Prostate gland (tissue), 2 donors: ENCODE measurements at regions not wholly inside any gene's neighbourhood (a gene's known extent, or its start where the extent isn't known, plus 50 kb on each side); places are given as distances from the start of the nearest gene placed in this dataset.

Source experiments
- POLR2A ChIP-seq: fragments of 450-650 bp; IDR thresholded peaks from one replicate; pipeline ENCODE4 v1.6.1; 2016; ENCODE audit warnings: antibody characterized with exemption, mild to moderate bottlenecking
- POLR2AphosphoS5 ChIP-seq: sonication (generic); formaldehyde crosslinking; IDR thresholded peaks from one replicate; pipeline ENCODE4 v1.6.1; 2017; ENCODE audit warnings: antibody characterized with exemption
- TF ChIP-seq, protein P1 (sequence below), 4 experiments: fragments of 200-600 bp in 2 of 4; fragments of 450-650 bp in 2 of 4; sonication (generic) in 2 of 4; IDR thresholded peaks; 1 replicate in 3 of 4; 2 replicates in 1 of 4; pipeline ENCODE4 v1.5.1; 2016 to 2019; ENCODE audit warnings: antibody characterized with exemption in 4 of 4, mild to moderate bottlenecking in 2 of 4, moderate library complexity in 2 of 4

DNA sequence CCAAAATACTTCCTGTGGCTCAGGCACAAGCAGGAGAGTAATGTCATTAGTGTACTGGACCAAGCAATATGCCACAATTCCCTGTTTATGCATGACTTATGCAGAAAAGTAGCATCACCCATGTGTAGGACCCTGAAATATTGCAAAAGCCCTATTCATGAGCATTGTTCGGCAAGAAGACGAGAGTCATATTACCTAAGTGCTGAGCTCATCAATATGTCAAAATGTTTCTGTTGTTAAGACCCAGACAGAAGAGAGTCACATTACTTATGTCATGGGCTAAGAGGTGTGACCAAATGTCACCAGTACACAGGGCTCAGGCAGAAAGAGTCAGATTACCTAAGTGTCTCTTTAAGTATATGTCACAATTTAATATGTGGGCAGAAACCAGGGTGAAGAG lies 1172.6 kb upstream of the AMELY start:
- TF ChIP-seq, protein P1, sequence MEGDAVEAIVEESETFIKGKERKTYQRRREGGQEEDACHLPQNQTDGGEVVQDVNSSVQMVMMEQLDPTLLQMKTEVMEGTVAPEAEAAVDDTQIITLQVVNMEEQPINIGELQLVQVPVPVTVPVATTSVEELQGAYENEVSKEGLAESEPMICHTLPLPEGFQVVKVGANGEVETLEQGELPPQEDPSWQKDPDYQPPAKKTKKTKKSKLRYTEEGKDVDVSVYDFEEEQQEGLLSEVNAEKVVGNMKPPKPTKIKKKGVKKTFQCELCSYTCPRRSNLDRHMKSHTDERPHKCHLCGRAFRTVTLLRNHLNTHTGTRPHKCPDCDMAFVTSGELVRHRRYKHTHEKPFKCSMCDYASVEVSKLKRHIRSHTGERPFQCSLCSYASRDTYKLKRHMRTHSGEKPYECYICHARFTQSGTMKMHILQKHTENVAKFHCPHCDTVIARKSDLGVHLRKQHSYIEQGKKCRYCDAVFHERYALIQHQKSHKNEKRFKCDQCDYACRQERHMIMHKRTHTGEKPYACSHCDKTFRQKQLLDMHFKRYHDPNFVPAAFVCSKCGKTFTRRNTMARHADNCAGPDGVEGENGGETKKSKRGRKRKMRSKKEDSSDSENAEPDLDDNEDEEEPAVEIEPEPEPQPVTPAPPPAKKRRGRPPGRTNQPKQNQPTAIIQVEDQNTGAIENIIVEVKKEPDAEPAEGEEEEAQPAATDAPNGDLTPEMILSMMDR (IDR thresholded peaks at IDR 0.05): no peak
- no peak for TF ChIP-seq POLR2AphosphoS5
- no peak for TF ChIP-seq POLR2A
